MM.1S (cell line): ENCODE measurements at regions not wholly inside any gene's neighbourhood (a gene's known extent, or its start where the extent isn't known, plus 50 kb on each side); places are given as distances from the start of the nearest gene placed in this dataset.
"Not testable (repeated sequence)": the region's sequence is repeated elsewhere in the genome, so short reads cannot be mapped to it uniquely, and the experiment has no call there.

ENCODE experiments used
- DNase-seq: peaks from one replicate; pipeline ENCODE4 v3.0.0-alpha.2; 2015
- H2AFZ ChIP-seq: fragments of 300-600 bp; sonication (generic); 2 replicates; pipeline ENCODE4 v1.6.0; 2016; ENCODE audit warnings: antibody characterized with exemption, low read length
- H3F3A ChIP-seq: fragments of 300-600 bp; sonication (generic); 2 replicates; pipeline ENCODE4 v1.6.1; 2016; ENCODE audit warnings: mild to moderate bottlenecking, antibody characterized with exemption, low read length, moderate library complexity, mixed read lengths; ENCODE audit not compliant: insufficient read depth
- H3K27ac ChIP-seq: fragments of 300-600 bp; sonication (generic); 2 replicates; pipeline ENCODE4 v1.5.1; 2016; ENCODE audit warnings: mild to moderate bottlenecking, low read length
- H3K27me3 ChIP-seq: fragments of 300-600 bp; sonication (generic); replicated peaks from 2 replicates; pipeline ENCODE4 v1.6.0; 2016; ENCODE audit warnings: low read length; ENCODE audit not compliant: insufficient read depth
- H3K36me3 ChIP-seq: fragments of 300-600 bp; sonication (generic); replicated peaks from 2 replicates; pipeline ENCODE4 v1.6.1; 2016; ENCODE audit warnings: mild to moderate bottlenecking, low read length, mixed read lengths; ENCODE audit not compliant: insufficient read depth
- H3K4me1 ChIP-seq: fragments of 300-600 bp; sonication (generic); 2 replicates; pipeline ENCODE4 v1.6.1; 2016; ENCODE audit warnings: low read length, mixed read lengths
- H3K4me2 ChIP-seq: fragments of 300-600 bp; sonication (generic); 2 replicates; pipeline ENCODE4 v1.6.0; 2016; ENCODE audit warnings: low read depth, low read length
- H3K4me3 ChIP-seq: fragments of 300-600 bp; sonication (generic); 2 replicates; pipeline ENCODE4 v1.5.1; 2016; ENCODE audit warnings: low read length, mixed read lengths
- H3K79me2 ChIP-seq: fragments of 300-600 bp; sonication (generic); 2 replicates; pipeline ENCODE4 v1.6.1; 2016; ENCODE audit warnings: mixed run types, low read length, mixed read lengths
- H3K9ac ChIP-seq: fragments of 300-600 bp; sonication (generic); 2 replicates; pipeline ENCODE4 v1.6.1; 2016; ENCODE audit warnings: low read length, mixed read lengths
- H3K9me2 ChIP-seq: fragments of 300-600 bp; sonication (generic); replicated peaks from 2 replicates; pipeline ENCODE4 v1.6.1; 2016; ENCODE audit warnings: mild to moderate bottlenecking, low read length, mixed read lengths; ENCODE audit not compliant: insufficient read depth
- H3K9me3 ChIP-seq: fragments of 300-600 bp; sonication (generic); replicated peaks from 2 replicates; pipeline ENCODE4 v1.6.1; 2016; ENCODE audit warnings: mild to moderate bottlenecking, low read length, mixed read lengths; ENCODE audit not compliant: insufficient read depth
- H4K20me1 ChIP-seq: fragments of 300-600 bp; sonication (generic); 2 replicates; pipeline ENCODE4 v1.6.1; 2016; ENCODE audit warnings: mild to moderate bottlenecking, low read length, moderate library complexity, mixed read lengths; ENCODE audit not compliant: insufficient read depth
- EZH2 ChIP-seq: fragments of 300-600 bp; sonication (generic); optimal IDR thresholded peaks from 2 replicates; pipeline ENCODE3; 2017; ENCODE audit warnings: low read depth, mild to moderate bottlenecking, antibody characterized with exemption, low read length, mixed read lengths
- EZH2phosphoT487 ChIP-seq: fragments of 300-600 bp; sonication (generic); IDR thresholded peaks from 2 replicates; pipeline ENCODE4 v1.6.1; 2018; ENCODE audit warnings: antibody characterized with exemption, low read length
- TF ChIP-seq, protein P1 (sequence below): fragments of 300-600 bp; sonication (generic); IDR thresholded peaks from 2 replicates; pipeline ENCODE4 v1.5.1; 2016; ENCODE audit warnings: antibody characterized with exemption, low read length, mixed read lengths

DNA sequence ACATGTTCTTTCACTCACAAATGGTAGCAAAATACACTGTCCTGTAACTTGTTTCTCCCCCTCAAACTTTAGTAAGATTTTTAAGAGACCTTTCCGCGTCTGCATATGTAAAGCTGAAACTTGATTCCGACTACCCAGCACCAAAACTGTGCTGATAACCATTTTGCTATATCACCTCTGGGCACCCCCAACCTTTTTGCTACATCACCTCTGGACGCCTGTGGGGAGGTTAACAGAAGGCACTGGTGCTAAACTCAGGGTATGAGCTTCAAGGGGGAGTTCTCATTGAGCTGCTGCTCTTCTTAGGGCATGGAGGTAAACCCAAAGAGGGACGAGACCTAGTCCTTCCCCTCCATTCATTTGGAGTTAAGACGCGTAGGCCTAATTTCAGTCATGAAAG is 67.6 kb upstream of the NFE2L3 start:
- H3K4me3 ChIP-seq = no peak overlapping the region
- no peak overlapping the region for H3K27ac ChIP-seq
- no peaks in the 10 kb centered on the region for H3K79me2 ChIP-seq
- H3K4me2 ChIP-seq = no peak overlapping the region
- no peak overlapping the region for H2AFZ ChIP-seq
- H3K4me1 ChIP-seq = no peaks in the 10 kb centered on the region
- no peak for DNase-seq
- no peaks in the 10 kb centered on the region for H3K9me3 ChIP-seq
- H3K9me2 ChIP-seq = no peaks in the 10 kb centered on the region
- H3F3A ChIP-seq = no peaks in the 10 kb centered on the region
- no peaks in the 10 kb centered on the region for H3K36me3 ChIP-seq
- no peaks in the 10 kb centered on the region for H4K20me1 ChIP-seq
- TF ChIP-seq EZH2 (no peak), EZH2phosphoT487 (no peak)
- TF ChIP-seq, protein P1, sequence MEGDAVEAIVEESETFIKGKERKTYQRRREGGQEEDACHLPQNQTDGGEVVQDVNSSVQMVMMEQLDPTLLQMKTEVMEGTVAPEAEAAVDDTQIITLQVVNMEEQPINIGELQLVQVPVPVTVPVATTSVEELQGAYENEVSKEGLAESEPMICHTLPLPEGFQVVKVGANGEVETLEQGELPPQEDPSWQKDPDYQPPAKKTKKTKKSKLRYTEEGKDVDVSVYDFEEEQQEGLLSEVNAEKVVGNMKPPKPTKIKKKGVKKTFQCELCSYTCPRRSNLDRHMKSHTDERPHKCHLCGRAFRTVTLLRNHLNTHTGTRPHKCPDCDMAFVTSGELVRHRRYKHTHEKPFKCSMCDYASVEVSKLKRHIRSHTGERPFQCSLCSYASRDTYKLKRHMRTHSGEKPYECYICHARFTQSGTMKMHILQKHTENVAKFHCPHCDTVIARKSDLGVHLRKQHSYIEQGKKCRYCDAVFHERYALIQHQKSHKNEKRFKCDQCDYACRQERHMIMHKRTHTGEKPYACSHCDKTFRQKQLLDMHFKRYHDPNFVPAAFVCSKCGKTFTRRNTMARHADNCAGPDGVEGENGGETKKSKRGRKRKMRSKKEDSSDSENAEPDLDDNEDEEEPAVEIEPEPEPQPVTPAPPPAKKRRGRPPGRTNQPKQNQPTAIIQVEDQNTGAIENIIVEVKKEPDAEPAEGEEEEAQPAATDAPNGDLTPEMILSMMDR = no peak
- no peak overlapping the region for H3K9ac ChIP-seq
- no peaks in the 10 kb centered on the region for H3K27me3 ChIP-seq

DNA sequence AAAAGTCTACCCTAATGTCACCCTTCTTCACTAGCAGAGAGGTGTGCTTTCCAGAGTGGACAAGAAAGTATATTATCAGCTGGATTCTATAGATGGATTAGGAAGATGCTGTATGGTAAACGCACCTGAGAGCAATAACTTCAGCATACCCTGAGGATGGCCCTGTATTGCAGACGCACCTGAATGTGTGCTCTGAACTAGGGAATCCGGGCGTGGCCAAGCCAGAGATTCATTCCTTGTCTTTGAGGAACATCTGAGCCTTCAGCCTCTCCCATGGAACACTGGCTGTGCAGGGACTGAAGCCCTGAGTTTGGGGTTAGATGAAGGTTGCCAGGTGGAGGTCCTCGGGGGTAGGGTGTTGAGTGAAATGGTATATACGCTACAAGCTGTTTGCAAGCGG is 66.2 kb upstream of the NFE2L3 start:
- no peaks in the 10 kb centered on the region for H3K9me2 ChIP-seq

DNA sequence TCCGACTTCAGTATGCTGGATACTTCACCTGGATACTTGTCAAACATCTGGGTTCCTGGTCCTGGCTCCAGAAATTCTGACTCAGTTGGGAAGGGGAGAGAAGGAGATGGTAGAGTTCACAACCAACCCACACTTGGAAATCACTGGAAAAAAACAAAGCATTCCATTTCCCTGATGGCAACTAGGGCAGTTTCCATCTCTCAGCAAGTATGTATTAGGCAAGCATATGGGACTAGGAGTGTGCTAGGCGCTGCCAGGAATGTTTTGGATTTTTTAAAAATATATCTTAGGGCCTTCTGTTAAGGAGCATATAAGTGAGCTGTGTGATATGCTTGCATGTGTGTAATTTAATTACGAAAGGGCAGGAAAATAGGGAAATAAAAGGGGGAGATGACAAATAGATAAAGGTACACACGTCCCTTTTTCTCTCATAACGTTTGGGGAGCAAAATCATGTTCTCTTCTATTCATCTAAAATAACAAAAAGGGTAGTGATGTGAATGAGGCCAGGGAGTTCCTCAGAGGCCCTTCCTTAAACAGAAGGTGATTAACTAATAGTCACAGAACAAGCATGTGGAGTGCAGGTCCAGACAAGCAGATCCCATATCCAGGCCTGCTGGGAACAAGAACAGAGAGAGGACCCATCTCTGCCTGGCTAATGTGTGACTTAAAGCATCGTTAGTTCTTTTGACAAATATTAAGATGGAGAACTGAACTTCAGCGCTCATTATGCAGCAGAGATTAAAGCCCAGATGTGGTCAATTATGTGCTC is 64.5 kb upstream of the NFE2L3 start:
- Histone ChIP-seq H3K4me2 (no peak overlapping the region), H2AFZ (no peak overlapping the region), H3K9me2 (no peaks in the 10 kb centered on the region), H3K9me3 (no peaks in the 10 kb centered on the region), H3K27ac (no peak overlapping the region), H3K4me1 (peaks cover 6% of the 10 kb centered on the region; the same call in 1 of the 2 replicates), H4K20me1 (no peaks in the 10 kb centered on the region), H3K9ac (no peak overlapping the region), H3K27me3 (no peaks in the 10 kb centered on the region), H3F3A (0 out of 2 replicates have a peak, but pooled peaks cover 2% of the 10 kb centered on the region), H3K36me3 (no peaks in the 10 kb centered on the region), H3K4me3 (no peak overlapping the region), H3K79me2 (no peaks in the 10 kb centered on the region)
- TF ChIP-seq, protein P1 = no peak
- TF ChIP-seq EZH2phosphoT487 (no peak), EZH2 (no peak)
- DNase-seq = no peak

More for the DNA sequence above, 66.2 kb upstream of the NFE2L3 start:
- Histone ChIP-seq H3K79me2 (no peaks in the 10 kb centered on the region), H3K4me1 (no peaks in the 10 kb centered on the region), H3K9ac (no peak overlapping the region), H3K4me3 (no peak overlapping the region), H3F3A (0 out of 2 replicates have a peak, but pooled peaks cover 2% of the 10 kb centered on the region), H3K27me3 (no peaks in the 10 kb centered on the region), H3K4me2 (no peak overlapping the region), H2AFZ (no peak overlapping the region), H3K27ac (no peak overlapping the region), H4K20me1 (no peaks in the 10 kb centered on the region), H3K9me3 (no peaks in the 10 kb centered on the region), H3K36me3 (no peaks in the 10 kb centered on the region)
- TF ChIP-seq, protein P1 = no peak
- TF ChIP-seq EZH2 (no peak), EZH2phosphoT487 (no peak)
- DNase-seq = no peak

DNA sequence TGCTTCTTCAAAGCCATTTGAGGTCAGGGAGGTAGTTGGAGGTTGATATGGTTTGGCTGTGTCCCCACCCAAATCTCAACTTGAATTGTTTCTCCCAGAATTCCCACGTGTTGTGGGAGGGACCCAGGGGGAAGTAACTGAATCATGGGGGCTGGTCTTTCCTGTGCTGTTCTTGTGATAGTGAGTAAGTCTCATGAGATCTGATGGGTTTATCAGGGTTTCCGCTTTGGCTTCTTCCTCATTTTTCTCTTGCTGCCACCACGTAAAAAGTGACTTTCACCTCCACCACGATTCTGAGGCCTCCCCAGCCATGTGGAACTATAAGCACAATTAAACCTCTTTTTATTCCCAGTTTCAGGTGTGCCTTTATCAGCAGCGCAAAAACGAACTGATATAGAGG is 62.5 kb upstream of the NFE2L3 start:
- H3K9me2 ChIP-seq, H3K79me2 ChIP-seq, H3K9ac ChIP-seq, H3K4me3 ChIP-seq, H3K4me1 ChIP-seq, H3K27me3 ChIP-seq, H4K20me1 ChIP-seq, DNase-seq, H2AFZ ChIP-seq, H3K27ac ChIP-seq, H3K9me3 ChIP-seq, H3K36me3 ChIP-seq, H3F3A ChIP-seq, H3K4me2 ChIP-seq: not testable (repeated sequence)
